CD14-positive monocyte (primary cell): ENCODE measurements at regions not wholly inside any gene's neighbourhood (a gene's known extent, or its start where the extent isn't known, plus 50 kb on each side); places are given as distances from the start of the nearest gene placed in this dataset.

Source experiments
- DNase-seq, 3 donors: peaks; one replicate each; pipeline ENCODE4 v3.0.0-alpha.2; 2011 to 2022
- H2AFZ ChIP-seq: 2 replicates; pipeline ENCODE4 v1.6.0; 2012; ENCODE audit warnings: mild to moderate bottlenecking, low read depth, low read length, inconsistent platforms; ENCODE audit not compliant: insufficient read depth, poor library complexity, severe bottlenecking
- H3K27ac ChIP-seq, 2 donors: 1 replicate in 1 of 2; 2 replicates in 1 of 2; pipeline ENCODE4 v1.5.1; 2012 to 2013; ENCODE audit warnings: low read length in 2 of 2, control low read depth in 1 of 2, inconsistent platforms in 1 of 2, low read depth in 1 of 2, mild to moderate bottlenecking in 1 of 2
- H3K27me3 ChIP-seq, 2 donors: one replicate each; pipeline versions ENCODE4 v1.6.0 to v1.6.1; 2011 to 2013; ENCODE audit warnings: low read length in 2 of 2; ENCODE audit not compliant: control insufficient read depth in 2 of 2, insufficient read depth in 2 of 2
- H3K36me3 ChIP-seq, 2 donors: replicated peaks in 1 of 2; 1 replicate in 1 of 2; 2 replicates in 1 of 2; pipeline versions ENCODE4 v1.5.1 to v1.6.1; 2012 to 2013; ENCODE audit warnings: low read length in 2 of 2, control low read depth in 1 of 2, inconsistent platforms in 1 of 2, mild to moderate bottlenecking in 1 of 2; ENCODE audit not compliant: insufficient read depth in 2 of 2, control insufficient read depth in 1 of 2
- H3K4me1 ChIP-seq, 2 donors: 1 replicate in 1 of 2; 2 replicates in 1 of 2; pipeline versions ENCODE4 v1.5.1 to v1.6.1; 2012 to 2013; ENCODE audit warnings: low read length in 2 of 2, control low read depth in 1 of 2, inconsistent platforms in 1 of 2, mild to moderate bottlenecking in 1 of 2, moderate library complexity in 1 of 2; ENCODE audit not compliant: insufficient read depth in 2 of 2, control insufficient read depth in 1 of 2
- H3K4me2 ChIP-seq: replicated peaks from 2 replicates; pipeline ENCODE3; 2012; ENCODE audit warnings: low read length, moderate library complexity, mild to moderate bottlenecking; ENCODE audit not compliant: poor library complexity, severe bottlenecking; ENCODE audit errors: extremely low read depth
- H3K4me3 ChIP-seq, 3 experiments: fragments of 200-600 bp in 1 of 3; sonication (generic) in 1 of 3; replicated peaks in 1 of 3; 1 replicate in 2 of 3; 2 replicates in 1 of 3; pipeline ENCODE4 v1.5.1; 2011 to 2013; ENCODE audit warnings: low read length in 3 of 3, mild to moderate bottlenecking in 3 of 3, control low read depth in 2 of 3, low read depth in 2 of 3, inconsistent platforms in 1 of 3, moderate library complexity in 1 of 3
- H3K79me2 ChIP-seq: 2 replicates; pipeline ENCODE4 v1.6.0; 2012; ENCODE audit warnings: mild to moderate bottlenecking, control low read depth, inconsistent platforms, low read length, moderate library complexity; ENCODE audit not compliant: insufficient read depth
- H3K9ac ChIP-seq: 2 replicates; pipeline ENCODE4 v1.6.0; 2017; ENCODE audit warnings: low read length, mild to moderate bottlenecking; ENCODE audit not compliant: insufficient read depth, poor library complexity, severe bottlenecking
- H3K9me3 ChIP-seq, 2 donors: replicated peaks in 1 of 2; 1 replicate in 1 of 2; 2 replicates in 1 of 2; pipeline versions ENCODE4 v1.5.1 to v1.6.1; 2012 to 2013; ENCODE audit warnings: low read length in 2 of 2, control low read depth in 1 of 2; ENCODE audit not compliant: control insufficient read depth in 1 of 2, insufficient read depth in 1 of 2
- H4K20me1 ChIP-seq: 2 replicates; pipeline ENCODE4 v1.6.0; 2012; ENCODE audit warnings: mild to moderate bottlenecking, low read length, control low read depth, moderate library complexity; ENCODE audit not compliant: insufficient read depth
- H3K27ac Mint-ChIP-seq, 7 donors: one replicate each; pipeline ENCODE4 v1.8.0; 2020; ENCODE audit warnings: mild to moderate bottlenecking in 7 of 7, mixed read lengths in 7 of 7, moderate library complexity in 6 of 7, inconsistent platforms in 2 of 7
- H3K27me3 Mint-ChIP-seq, 3 donors: one replicate each; pipeline ENCODE4 v1.8.0; 2021 to 2022; ENCODE audit warnings: low read depth in 3 of 3, mild to moderate bottlenecking in 3 of 3, mixed read lengths in 3 of 3, moderate library complexity in 3 of 3, inconsistent platforms in 1 of 3
- H3K36me3 Mint-ChIP-seq, 2 donors: one replicate each; pipeline ENCODE4 v1.8.0; 2020; ENCODE audit warnings: mixed read lengths in 2 of 2, inconsistent platforms in 1 of 2, mild to moderate bottlenecking in 1 of 2
- H3K4me1 Mint-ChIP-seq: one replicate; pipeline ENCODE4 v1.8.0; 2020; ENCODE audit warnings: mild to moderate bottlenecking, mixed read lengths
- H3K4me3 Mint-ChIP-seq, 2 donors: one replicate each; pipeline ENCODE4 v1.8.0; 2020; ENCODE audit warnings: mild to moderate bottlenecking in 2 of 2, mixed read lengths in 2 of 2, moderate library complexity in 1 of 2
- H3K9me3 Mint-ChIP-seq, 7 donors: one replicate each; pipeline ENCODE4 v1.8.0; 2020 to 2022; ENCODE audit warnings: mixed read lengths in 7 of 7, mild to moderate bottlenecking in 6 of 7, moderate library complexity in 6 of 7, inconsistent platforms in 2 of 7
- WGBS: methylation state at CpG from one replicate; pipeline ENCODE4 v1.1.5; 2013; ENCODE audit warnings: missing lambda C conversion rate; ENCODE audit not compliant: insufficient coverage; 5-methylcytosine and 5-hydroxymethylcytosine counted together
- intact Hi-C, 2 donors: fragments of 100-400 bp; cut with micrococcal nuclease; formaldehyde crosslinking; loops; one replicate each; pipeline versions ENCODE4 v1.15.0 to v1.15.1; 2023
- TF ChIP-seq, protein P1 (sequence below): fragments of 200-600 bp; IDR thresholded peaks from one replicate; pipeline ENCODE4 v1.8.0; 2022; ENCODE audit warnings: antibody characterized with exemption, mild to moderate bottlenecking

DNA sequence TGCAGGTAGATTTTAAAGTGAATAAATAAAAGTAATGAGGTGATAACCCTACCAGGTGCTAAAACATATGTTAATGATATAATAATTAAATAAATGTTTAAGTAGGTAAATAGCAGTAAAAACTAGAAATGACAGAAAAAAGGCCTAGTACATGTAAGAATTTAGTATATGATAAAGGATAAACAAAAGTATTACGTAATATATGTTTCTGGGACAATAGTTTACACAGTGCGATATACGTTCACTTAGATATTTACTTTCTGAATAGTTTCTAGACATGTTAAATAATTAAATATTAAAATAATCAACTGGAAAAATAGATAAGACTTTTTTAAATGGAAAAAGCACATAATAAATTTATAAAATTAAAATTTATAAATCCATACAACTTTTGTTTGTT is 340.9 kb downstream of the LIG4 start:
- Histone ChIP-seq H2AFZ (no peak overlapping the region), H4K20me1 (no peaks in the 10 kb centered on the region), H3K4me3 (no peak overlapping the region), H3K4me2 (no peak overlapping the region), H3K4me1 (no peaks in the 10 kb centered on the region), H3K27me3 (peaks cover 6 to 13% of the 10 kb centered on the region in 2 donors), H3K9ac (no peak overlapping the region), H3K79me2 (no peaks in the 10 kb centered on the region), H3K27ac (no peak overlapping the region), H3K36me3 (no peaks in the 10 kb centered on the region), H3K9me3 (peaks cover 0 to 5% of the 10 kb centered on the region in 2 donors)
- no peaks in the 10 kb centered on the region for H3K36me3 Mint-ChIP-seq
- DNase-seq: no peak
- no peak overlapping the region for H3K27ac Mint-ChIP-seq
- TF ChIP-seq, protein P1, sequence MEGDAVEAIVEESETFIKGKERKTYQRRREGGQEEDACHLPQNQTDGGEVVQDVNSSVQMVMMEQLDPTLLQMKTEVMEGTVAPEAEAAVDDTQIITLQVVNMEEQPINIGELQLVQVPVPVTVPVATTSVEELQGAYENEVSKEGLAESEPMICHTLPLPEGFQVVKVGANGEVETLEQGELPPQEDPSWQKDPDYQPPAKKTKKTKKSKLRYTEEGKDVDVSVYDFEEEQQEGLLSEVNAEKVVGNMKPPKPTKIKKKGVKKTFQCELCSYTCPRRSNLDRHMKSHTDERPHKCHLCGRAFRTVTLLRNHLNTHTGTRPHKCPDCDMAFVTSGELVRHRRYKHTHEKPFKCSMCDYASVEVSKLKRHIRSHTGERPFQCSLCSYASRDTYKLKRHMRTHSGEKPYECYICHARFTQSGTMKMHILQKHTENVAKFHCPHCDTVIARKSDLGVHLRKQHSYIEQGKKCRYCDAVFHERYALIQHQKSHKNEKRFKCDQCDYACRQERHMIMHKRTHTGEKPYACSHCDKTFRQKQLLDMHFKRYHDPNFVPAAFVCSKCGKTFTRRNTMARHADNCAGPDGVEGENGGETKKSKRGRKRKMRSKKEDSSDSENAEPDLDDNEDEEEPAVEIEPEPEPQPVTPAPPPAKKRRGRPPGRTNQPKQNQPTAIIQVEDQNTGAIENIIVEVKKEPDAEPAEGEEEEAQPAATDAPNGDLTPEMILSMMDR: no peak
- H3K27me3 Mint-ChIP-seq: peaks cover 9 to 11% (median 11%) of the 10 kb centered on the region in 3 donors
- no peaks in the 10 kb centered on the region for H3K4me1 Mint-ChIP-seq
- peaks cover 0 to 7% (median 0%) of the 10 kb centered on the region in 7 donors for H3K9me3 Mint-ChIP-seq
- no CpG with 5 or more reads among the region's 3 CpGs for WGBS
- H3K4me3 Mint-ChIP-seq: no peak overlapping the region
- intact Hi-C loops: no loop called here

DNA sequence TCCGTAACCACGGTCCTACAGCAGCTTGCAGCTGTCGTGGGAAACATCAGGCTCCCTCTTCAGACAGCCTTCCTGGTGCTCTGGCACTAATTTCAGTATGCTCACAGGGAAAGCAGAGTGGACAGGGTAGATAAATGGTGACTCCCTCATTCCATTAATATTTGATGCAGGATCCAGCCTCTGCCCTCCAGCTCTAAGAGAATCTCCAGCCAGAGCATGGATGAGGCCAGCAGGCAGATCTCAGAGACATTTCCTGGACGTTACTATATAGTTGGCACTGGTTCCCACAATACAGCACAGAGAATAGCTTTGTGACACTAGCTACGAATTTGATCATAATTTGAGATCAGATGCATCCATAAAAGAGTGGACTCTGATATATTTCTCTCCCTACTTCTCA is 341.4 kb downstream of the LIG4 start:
- TF ChIP-seq, protein P1: no peak
- no peak overlapping the region for H3K4me2 ChIP-seq
- no peak overlapping the region for H3K27ac Mint-ChIP-seq
- no peak for DNase-seq
- intact Hi-C loops: no loop called here
- H2AFZ ChIP-seq: no peak overlapping the region
- H3K36me3 ChIP-seq: no peaks in the 10 kb centered on the region
- H3K79me2 ChIP-seq: no peaks in the 10 kb centered on the region
- no peaks in the 10 kb centered on the region for H3K36me3 Mint-ChIP-seq
- no peaks in the 10 kb centered on the region for H4K20me1 ChIP-seq
- peaks cover 11 to 17% of the 10 kb centered on the region in 2 donors for H3K27me3 ChIP-seq
- peaks cover 0 to 5% of the 10 kb centered on the region in 2 donors for H3K9me3 ChIP-seq
- H3K4me1 ChIP-seq: no peaks in the 10 kb centered on the region
- H3K27me3 Mint-ChIP-seq: peaks cover 14 to 16% (median 15%) of the 10 kb centered on the region in 3 donors
- 78% methylated on average over 1 of the region's 5 CpGs for WGBS
- H3K4me3 Mint-ChIP-seq: no peak overlapping the region
- no peak overlapping the region for H3K9ac ChIP-seq
- H3K4me3 ChIP-seq: no peak overlapping the region
- no peaks in the 10 kb centered on the region for H3K4me1 Mint-ChIP-seq
- H3K9me3 Mint-ChIP-seq: peaks cover 0 to 4% (median 0%) of the 10 kb centered on the region in 7 donors
- no peak overlapping the region for H3K27ac ChIP-seq
